Transverse colon (tissue), 4 donors: ENCODE measurements at regions not wholly inside any gene's neighbourhood (a gene's known extent, or its start where the extent isn't known, plus 50 kb on each side); places are given as distances from the start of the nearest gene placed in this dataset.

ENCODE experiments used
- POLR2A ChIP-seq: fragments of 450-650 bp; IDR thresholded peaks from one replicate; pipeline ENCODE4 v1.6.1; 2016; ENCODE audit warnings: antibody characterized with exemption, mild to moderate bottlenecking, moderate library complexity
- POLR2AphosphoS5 ChIP-seq, 3 donors: sonication (generic); formaldehyde crosslinking; IDR thresholded peaks; one replicate each; pipeline ENCODE4 v1.6.1; 2016; ENCODE audit warnings: antibody characterized with exemption in 3 of 3
- TF ChIP-seq, protein P1 (sequence below), 5 experiments: fragments of 200-600 bp in 3 of 5; fragments of 450-650 bp in 2 of 5; sonication (generic) in 3 of 5; IDR thresholded peaks; 1 replicate in 2 of 5; 2 replicates in 3 of 5; pipeline ENCODE4 v1.5.1; 2016 to 2017; ENCODE audit warnings: antibody characterized with exemption in 5 of 5, inconsistent platforms in 3 of 5, mild to moderate bottlenecking in 2 of 5, moderate library complexity in 1 of 5

DNA sequence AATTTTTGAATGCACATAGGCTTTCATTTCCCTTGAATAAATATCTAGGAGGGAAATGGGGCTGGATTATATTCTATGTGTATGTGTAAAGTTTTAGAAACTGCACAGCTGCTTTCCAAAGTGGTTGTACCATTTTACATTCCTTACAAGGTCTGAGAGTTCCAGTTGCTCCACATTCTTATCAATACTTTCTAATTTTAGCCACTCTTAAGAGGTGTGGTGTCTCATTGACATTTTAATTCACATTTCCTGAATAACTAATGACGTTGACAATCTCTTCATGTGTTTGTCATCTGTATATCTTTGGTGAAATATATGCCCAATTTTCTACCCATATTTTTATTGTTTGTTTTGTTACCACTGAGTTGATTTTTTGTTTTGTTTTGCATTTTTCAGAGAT, 74.6 kb upstream of the VASH1 start:
- TF ChIP-seq POLR2A (no peak), POLR2AphosphoS5 (IDR thresholded peaks at IDR 0.05) (no peak)
- TF ChIP-seq, protein P1, sequence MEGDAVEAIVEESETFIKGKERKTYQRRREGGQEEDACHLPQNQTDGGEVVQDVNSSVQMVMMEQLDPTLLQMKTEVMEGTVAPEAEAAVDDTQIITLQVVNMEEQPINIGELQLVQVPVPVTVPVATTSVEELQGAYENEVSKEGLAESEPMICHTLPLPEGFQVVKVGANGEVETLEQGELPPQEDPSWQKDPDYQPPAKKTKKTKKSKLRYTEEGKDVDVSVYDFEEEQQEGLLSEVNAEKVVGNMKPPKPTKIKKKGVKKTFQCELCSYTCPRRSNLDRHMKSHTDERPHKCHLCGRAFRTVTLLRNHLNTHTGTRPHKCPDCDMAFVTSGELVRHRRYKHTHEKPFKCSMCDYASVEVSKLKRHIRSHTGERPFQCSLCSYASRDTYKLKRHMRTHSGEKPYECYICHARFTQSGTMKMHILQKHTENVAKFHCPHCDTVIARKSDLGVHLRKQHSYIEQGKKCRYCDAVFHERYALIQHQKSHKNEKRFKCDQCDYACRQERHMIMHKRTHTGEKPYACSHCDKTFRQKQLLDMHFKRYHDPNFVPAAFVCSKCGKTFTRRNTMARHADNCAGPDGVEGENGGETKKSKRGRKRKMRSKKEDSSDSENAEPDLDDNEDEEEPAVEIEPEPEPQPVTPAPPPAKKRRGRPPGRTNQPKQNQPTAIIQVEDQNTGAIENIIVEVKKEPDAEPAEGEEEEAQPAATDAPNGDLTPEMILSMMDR (IDR thresholded peaks at IDR 0.05), result no peak
